Panc1 (cell line): ENCODE measurements at regions not wholly inside any gene's neighbourhood (a gene's known extent, or its start where the extent isn't known, plus 50 kb on each side); places are given as distances from the start of the nearest gene placed in this dataset.

ENCODE experiments used
- ATAC-seq: fragments of 200-7000 bp; cut with Tn5 transposase; 2 replicates; pipeline ENCODE4 v1.9.1; 2020; ENCODE audit warnings: mild to moderate bottlenecking, moderate library complexity
- BruUV-seq: library from RNA; stranded (reverse); fragments of 400-500 nt; replicated peaks from 2 replicates; lab custom pipeline; 2021; lab: Mats Ljungman, UMichigan
- CTCF ChIA-PET: fragments of 300-600 bp; sonication (Branson Sonifier 250); formaldehyde crosslinking; loops from one replicate; lab custom pipeline; 2022; ENCODE audit warnings: antibody characterized with exemption; lab: Charles Lee
- POLR2A ChIA-PET: fragments of 300-600 bp; sonication (Branson Sonifier 250); formaldehyde crosslinking; loops from one replicate; lab custom pipeline; 2022; ENCODE audit warnings: antibody characterized with exemption; lab: Charles Lee
- DNase-seq: peaks from one replicate; pipeline ENCODE4 v3.0.0-alpha.2; 2010; ENCODE audit warnings: low read depth, low spot score
- H3K27ac ChIP-seq: 2 replicates; pipeline ENCODE4 v1.5.1; 2011; ENCODE audit warnings: mild to moderate bottlenecking, low read length, inconsistent platforms
- H3K27me3 ChIP-seq: fragments of 200-500 bp; sonication (Bioruptor generic); 2 replicates; pipeline ENCODE4 v1.6.0; 2014; ENCODE audit warnings: low read length, inconsistent platforms; ENCODE audit not compliant: control insufficient read depth, insufficient read depth
- H3K36me3 ChIP-seq: fragments of 200-500 bp; sonication (Bioruptor generic); 2 replicates; pipeline ENCODE4 v1.5.1; 2014; ENCODE audit warnings: inconsistent platforms, mild to moderate bottlenecking, low read length, moderate library complexity; ENCODE audit not compliant: control insufficient read depth, insufficient read depth
- H3K4me1 ChIP-seq: 2 replicates; pipeline ENCODE4 v1.5.1; 2011; ENCODE audit warnings: inconsistent platforms, mild to moderate bottlenecking, low read length, moderate library complexity; ENCODE audit not compliant: control insufficient read depth, insufficient read depth
- H3K4me3 ChIP-seq, 2 experiments: 2 replicates each; pipeline ENCODE4 v1.5.1; 2011 to 2012; ENCODE audit warnings: low read depth in 2 of 2, low read length in 2 of 2, mild to moderate bottlenecking in 2 of 2, inconsistent platforms in 1 of 2, moderate library complexity in 1 of 2
- H3K9me3 ChIP-seq: fragments of 200-500 bp; sonication (Bioruptor generic); 2 replicates; pipeline ENCODE4 v1.5.1; 2014; ENCODE audit warnings: low read depth, mild to moderate bottlenecking, inconsistent platforms, low read length, moderate library complexity; ENCODE audit not compliant: control insufficient read depth, insufficient read depth
- CTCF ChIP-seq: fragments of 450-650 bp; IDR thresholded peaks from 2 replicates; pipeline ENCODE4 v1.5.1; 2017; ENCODE audit warnings: mild to moderate bottlenecking
- POLR2AphosphoS5 ChIP-seq: IDR thresholded peaks from 2 replicates; pipeline ENCODE4 v1.6.1; 2012; ENCODE audit warnings: mild to moderate bottlenecking, low read depth, low read length, moderate library complexity
- SIN3A ChIP-seq: IDR thresholded peaks from 2 replicates; pipeline ENCODE4 v1.6.1; 2012; ENCODE audit warnings: low read depth, mild to moderate bottlenecking, low read length, moderate library complexity, borderline replicate concordance; ENCODE audit not compliant: insufficient read depth
- TCF7L2 ChIP-seq: IDR thresholded peaks from 2 replicates; pipeline ENCODE4 v1.6.1; 2011; ENCODE audit warnings: mild to moderate bottlenecking, low read depth, low read length, inconsistent platforms
- in situ Hi-C: cut with HindIII; loops from 2 replicates; pipeline ENCODE4 v1.10.0; 2016; ENCODE audit warnings: low sequenced_read_pairs, low pct_unique_long_range_greater_than_20kb
- intact Hi-C: fragments of 100-400 bp; cut with micrococcal nuclease; formaldehyde crosslinking; loops from one replicate; pipeline ENCODE4 v1.10.0; 2022; ENCODE audit not compliant: unreplicated experiment
- TF ChIP-seq, protein P1 (sequence below), 2 experiments: IDR thresholded peaks; 2 replicates each; pipeline ENCODE4 v1.6.1; 2011 to 2012; ENCODE audit warnings: low read depth in 2 of 2, control low read depth in 1 of 2, low read length in 1 of 2, mild to moderate bottlenecking in 1 of 2, moderate library complexity in 1 of 2; ENCODE audit not compliant: insufficient read depth in 1 of 2

DNA sequence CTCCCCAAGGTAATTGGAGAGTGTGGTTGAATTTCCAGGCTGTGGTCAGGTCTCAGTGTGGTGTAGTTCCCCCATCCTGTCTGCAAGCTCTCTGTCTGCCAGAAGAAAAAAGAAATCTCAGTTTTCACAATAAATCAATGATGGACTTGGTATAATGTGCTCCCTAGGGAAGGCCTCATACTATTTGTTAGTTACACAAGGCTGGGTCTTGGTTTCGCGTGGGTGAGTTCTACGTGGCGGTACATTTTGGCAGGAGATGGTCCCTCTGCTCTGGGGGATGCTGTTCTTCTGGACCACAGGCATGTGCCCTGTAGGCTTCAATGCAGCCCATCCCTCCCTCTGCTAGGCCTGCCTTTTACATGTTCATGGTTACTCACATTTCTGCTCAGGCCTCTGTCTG, 206.4 kb upstream of the PELI2 start:
- Histone ChIP-seq H3K27me3 (no peaks in the 10 kb centered on the region), H3K27ac (no peak overlapping the region), H3K36me3 (no peaks in the 10 kb centered on the region), H3K4me1 (no peaks in the 10 kb centered on the region), H3K4me3 (no peak overlapping the region), H3K9me3 (no peaks in the 10 kb centered on the region)
- ChIA-PET POLR2A (no interaction called here), CTCF (no interaction called here)
- DNase-seq (no peak), ATAC-seq (no peak)
- no TSS peak for BruUV-seq
- TF ChIP-seq POLR2AphosphoS5, result no peak
- no peak for TF ChIP-seq SIN3A
- TF ChIP-seq TCF7L2, result no peak
- no peak for TF ChIP-seq CTCF
- TF ChIP-seq, protein P1, sequence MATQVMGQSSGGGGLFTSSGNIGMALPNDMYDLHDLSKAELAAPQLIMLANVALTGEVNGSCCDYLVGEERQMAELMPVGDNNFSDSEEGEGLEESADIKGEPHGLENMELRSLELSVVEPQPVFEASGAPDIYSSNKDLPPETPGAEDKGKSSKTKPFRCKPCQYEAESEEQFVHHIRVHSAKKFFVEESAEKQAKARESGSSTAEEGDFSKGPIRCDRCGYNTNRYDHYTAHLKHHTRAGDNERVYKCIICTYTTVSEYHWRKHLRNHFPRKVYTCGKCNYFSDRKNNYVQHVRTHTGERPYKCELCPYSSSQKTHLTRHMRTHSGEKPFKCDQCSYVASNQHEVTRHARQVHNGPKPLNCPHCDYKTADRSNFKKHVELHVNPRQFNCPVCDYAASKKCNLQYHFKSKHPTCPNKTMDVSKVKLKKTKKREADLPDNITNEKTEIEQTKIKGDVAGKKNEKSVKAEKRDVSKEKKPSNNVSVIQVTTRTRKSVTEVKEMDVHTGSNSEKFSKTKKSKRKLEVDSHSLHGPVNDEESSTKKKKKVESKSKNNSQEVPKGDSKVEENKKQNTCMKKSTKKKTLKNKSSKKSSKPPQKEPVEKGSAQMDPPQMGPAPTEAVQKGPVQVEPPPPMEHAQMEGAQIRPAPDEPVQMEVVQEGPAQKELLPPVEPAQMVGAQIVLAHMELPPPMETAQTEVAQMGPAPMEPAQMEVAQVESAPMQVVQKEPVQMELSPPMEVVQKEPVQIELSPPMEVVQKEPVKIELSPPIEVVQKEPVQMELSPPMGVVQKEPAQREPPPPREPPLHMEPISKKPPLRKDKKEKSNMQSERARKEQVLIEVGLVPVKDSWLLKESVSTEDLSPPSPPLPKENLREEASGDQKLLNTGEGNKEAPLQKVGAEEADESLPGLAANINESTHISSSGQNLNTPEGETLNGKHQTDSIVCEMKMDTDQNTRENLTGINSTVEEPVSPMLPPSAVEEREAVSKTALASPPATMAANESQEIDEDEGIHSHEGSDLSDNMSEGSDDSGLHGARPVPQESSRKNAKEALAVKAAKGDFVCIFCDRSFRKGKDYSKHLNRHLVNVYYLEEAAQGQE (IDR thresholded peaks at IDR 0.05; ENCODE audit: insufficient read depth in 1 of 2, low read depth in 2 of 2, low read length in 1 of 2), result no peak
- in situ Hi-C loops, result no loop called here
- intact Hi-C loops, result no loop called here

- DNase-seq (no peak), ATAC-seq (no peak)
- TF ChIP-seq, protein P1 (IDR thresholded peaks at IDR 0.05; ENCODE audit: insufficient read depth in 1 of 2, low read depth in 2 of 2, low read length in 1 of 2), result no peak
- TF ChIP-seq SIN3A, result no peak
- no peak for TF ChIP-seq TCF7L2
- TF ChIP-seq CTCF, result no peak
- no peak for TF ChIP-seq POLR2AphosphoS5
- intact Hi-C loops (no loop called here), in situ Hi-C loops (no loop called here)
- Histone ChIP-seq H3K4me3 (no peak overlapping the region), H3K36me3 (no peaks in the 10 kb centered on the region), H3K27me3 (no peaks in the 10 kb centered on the region), H3K4me1 (no peaks in the 10 kb centered on the region), H3K27ac (no peak overlapping the region), H3K9me3 (no peaks in the 10 kb centered on the region)
- ChIA-PET POLR2A (no interaction called here), CTCF (no interaction called here)
- no TSS peak for BruUV-seq
Measured at GRCh38 chr14:55912344-55912743, 205.9 kb upstream of the PELI2 start.
